GM19328 (cell line): ENCODE measurements at regions not wholly inside any gene's neighbourhood (a gene's known extent, or its start where the extent isn't known, plus 50 kb on each side); places are given as distances from the start of the nearest gene placed in this dataset.

Experiments
- ATAC-seq: cut with Tn5 transposase; IDR thresholded peaks from one replicate; pipeline ENCODE4 v1.9.1; 2021; ENCODE audit warnings: mild to moderate bottlenecking, moderate library complexity; ENCODE audit not compliant: unreplicated experiment

DNA sequence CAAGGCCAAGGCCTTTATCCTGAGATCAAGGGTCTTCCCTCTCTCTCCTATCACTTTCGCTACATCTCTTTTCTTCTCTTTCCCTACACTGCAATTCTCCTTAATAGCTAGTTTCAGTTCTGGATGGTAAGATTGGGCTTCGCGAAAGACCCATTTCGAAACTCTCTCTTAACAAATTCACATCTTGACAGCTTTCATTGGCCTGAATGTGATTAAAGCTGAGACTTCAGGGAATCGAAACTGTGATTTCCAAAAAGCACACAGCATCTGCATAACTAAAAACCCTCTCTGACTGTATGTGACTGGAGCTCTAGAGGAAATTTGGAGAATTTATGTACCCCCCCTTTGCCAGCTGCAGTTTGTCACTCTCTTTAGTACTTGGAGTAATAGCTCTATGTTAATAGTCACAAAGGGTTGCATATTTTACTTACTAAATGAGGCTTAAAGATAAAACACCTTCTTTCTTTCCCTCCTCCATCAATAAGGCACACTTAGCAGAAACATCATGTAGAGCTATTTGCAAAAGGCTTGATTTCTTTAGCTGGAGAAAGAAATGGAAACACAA is 105.3 kb upstream of the FAM20A start:
- ATAC-seq = no peak

DNA sequence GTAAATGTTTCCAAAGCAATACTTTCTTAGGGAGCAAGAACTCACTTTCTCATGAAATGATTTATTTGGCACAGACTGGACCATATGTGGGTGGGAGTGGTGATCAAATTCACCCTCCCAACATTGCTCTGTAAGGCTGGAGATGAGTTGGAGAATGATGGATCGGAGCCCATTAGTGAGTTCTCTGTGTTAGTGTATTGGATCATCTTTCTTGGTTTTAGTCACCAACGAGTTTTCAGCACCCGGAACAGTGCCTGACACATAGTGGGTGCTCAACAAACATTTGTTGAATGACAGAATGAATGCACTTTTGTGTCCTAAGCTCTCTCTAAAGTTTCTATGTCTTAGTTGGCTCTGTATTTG is 104.5 kb upstream of the FAM20A start:
- no peak for ATAC-seq

DNA sequence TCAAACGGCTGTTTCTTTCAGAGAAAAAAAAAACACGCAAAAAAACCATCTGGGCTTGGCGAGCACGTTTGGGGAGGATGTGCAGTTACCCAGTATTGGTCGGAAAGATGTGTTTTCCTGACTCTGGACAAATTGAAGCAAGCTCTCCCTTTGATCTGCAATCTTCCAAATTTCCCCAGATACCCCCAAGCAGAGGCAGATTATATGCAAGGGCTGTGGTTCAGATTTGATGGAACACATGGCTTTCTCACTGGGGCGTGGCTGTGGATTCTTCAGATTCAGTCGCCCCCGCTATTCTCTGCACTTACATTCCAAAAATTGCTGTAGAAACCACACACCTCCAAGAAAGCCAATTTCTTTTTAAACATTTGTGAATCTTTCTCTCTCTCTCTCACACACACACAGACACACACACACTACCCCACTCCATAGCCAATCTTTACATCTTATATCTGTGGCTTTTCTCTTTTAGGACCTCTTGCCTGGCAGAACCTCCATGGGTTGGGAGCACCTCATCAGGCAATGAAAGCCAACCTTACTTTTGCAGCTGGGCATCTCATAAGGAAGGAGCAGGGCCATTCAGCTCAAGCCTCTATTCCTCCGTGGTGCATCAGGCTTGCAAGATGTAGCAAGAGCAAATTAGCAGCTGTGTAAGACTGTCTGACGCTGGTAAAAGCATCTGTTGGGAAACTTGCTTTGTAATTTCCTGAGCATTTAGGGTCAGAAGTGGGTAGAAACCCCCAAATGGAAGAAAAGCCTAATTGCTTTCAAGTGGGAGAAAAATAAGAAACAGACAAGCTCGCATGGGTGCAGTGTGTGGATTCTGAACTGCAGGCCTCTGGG is 103.9 kb upstream of the FAM20A start:
- no peak for ATAC-seq

DNA sequence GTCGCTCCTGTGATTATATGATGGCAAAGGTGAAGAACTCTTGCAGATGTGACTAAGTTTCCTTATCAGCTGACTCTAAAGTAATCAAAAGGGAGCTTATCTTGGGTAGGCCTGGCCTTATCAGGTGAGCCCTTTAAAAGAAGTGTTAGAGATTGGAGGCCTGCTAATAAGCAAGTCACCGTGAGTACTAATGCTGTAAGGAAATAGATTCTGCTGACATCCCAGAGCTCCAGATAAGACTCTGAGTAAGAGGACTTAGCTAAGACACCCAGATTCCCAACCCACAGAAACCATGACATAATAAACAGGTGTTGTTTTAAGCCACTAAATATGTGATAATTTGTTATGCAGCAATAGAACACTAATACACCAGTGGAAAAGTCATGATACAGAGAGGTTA is 99.9 kb upstream of the FAM20A start:
- no peak for ATAC-seq

DNA sequence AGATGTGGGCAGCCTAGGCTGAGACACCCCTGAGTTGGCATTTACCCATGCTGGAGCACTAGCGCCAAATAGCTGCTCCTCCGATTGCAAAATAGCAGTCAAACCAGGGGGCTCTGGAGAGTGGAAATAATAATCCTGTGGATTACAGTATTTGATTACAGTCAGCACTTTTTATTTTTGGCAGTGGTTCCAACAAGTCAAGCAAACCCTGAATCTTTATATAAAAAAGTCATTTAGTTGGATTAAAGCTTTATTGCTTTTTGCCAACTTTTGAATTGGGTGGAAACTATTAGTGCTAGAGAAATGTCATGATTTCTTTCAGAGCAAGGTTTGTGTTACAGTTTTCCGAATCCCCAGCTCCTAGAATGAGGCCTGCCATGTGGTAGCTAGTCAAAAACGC is 99.3 kb upstream of the FAM20A start:
- ATAC-seq = no peak

DNA sequence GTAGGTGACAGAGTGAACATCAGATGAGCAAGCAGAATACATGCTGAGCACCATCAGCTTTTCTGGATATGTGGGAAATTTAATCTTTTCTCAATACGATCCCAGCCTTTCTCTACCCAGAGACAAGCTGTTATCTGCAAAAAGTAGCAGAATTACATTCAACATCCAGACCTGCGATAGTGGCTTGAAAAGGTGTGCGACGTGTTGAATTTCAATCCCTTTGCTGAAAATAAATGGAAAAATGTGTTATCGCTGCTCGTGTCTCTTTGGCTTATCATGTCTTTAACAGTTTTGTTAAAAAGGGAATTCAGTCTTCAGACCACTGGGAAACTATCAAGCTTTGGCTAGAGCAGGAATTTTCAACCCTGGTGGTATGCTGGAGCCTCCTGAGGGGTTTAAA is 98.8 kb upstream of the FAM20A start:
- ATAC-seq = no peak

DNA sequence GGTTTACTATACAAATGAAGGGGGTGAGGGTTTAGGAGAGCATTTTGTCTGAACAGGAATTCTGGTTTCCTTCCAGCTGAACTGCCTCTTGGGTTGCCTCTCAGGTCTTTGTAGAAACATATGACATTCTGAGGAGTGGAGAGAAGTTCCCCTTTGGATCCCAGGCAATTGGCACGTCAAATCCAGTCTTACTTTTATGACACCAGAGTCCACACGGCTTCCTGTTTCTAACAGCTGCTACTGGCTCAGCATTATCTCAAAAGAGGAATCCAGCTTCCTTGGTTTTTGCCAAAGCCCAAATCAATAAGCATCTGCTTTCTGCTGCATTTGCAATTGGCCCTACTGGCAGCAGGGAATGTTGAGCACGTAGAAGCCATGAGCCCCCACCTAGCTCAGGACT is 97.6 kb upstream of the FAM20A start:
- ATAC-seq = no peak

DNA sequence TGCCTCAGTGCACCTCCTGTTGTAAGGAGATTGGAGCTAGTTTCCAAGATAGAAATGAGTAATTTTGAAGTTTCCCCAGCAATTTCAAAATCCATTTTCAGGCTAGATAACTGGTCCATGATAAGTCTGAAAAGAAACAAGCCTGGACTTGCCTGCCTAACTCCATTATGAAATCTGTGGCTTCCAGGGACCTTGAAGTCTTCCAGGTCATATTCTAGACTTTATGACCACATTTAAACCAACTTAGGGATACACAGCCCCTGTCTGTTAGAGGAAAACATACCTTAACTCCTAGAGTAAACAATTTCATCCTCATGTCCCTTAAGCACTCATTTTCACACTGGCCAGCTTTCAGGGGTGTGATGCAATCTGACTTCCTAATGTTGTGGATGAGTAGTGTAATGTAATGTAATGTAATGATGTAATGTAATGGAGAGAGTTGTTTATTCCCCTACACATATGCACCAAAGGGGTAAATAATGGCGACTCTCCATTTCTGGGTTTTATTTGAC is 96.7 kb upstream of the FAM20A start:
- no peak for ATAC-seq

DNA sequence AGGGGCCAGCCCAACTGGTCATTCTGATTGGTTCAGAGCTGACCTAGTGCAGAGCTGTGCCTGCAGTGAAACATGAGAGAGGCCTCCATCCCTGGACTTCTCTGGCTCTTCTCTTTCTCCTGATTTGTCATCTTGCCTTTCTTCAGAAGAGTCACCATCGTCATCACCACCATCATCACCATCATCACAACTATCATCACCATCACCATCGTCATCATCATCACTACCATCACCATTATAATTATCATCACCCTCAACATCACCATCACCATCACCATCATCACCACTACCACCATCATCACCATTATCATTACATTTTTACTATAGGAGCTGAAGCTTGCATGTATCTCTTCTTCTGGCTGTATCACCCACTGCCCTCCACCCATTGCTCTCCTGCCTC is 94.5 kb upstream of the FAM20A start:
- no peak for ATAC-seq

DNA sequence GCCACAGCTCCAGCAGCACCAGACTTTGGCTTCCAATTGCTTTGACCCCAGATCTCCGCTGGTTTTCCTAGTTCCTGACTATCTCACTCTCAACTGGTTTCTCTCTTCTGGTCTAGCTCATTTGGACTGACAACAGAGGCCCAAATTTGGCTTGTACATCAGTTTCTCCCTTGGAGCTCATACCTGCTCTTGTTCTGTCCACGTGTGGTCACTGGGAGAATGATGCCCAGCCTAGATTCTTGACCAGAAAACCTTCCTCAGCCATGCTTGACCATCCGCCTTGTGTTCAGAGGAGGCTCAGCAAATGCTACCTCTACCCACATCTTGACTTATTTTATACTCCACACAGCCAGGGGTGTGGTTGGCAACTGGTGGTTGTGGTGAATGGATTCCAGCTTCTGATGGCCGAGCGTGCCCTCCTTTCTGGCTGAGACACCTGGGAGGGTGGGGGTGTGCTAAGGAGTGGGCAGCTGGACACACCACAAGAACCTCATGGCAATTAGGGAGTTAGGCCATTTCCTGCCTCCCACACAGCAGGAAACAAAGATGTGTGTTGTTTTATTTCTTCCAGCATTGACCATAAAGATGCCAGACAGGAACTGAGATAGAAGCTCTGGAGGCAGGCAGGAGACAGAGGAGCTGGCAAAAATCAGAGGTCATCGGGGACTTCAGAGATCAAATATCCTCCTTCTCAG is 93.8 kb upstream of the FAM20A start:
- ATAC-seq = no peak

DNA sequence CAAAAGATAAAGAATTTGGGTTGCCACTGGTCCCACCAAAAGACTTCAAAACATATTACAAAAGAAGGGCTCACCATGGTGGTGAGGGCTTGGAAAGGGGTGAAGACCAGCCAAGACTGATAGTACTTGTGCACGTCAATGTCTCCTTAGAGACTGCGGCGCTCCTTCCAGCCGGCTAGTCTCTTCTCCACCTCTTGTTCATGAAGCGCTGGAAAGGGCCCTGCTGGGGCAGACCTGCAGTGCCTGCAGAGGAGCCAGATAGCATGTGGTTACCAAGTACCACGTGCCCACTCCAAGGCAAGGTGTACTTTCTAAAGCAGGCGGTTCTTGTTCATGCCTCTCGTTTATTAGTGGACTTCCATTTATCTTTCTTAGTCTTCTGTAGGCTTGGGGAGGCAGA is 92.7 kb upstream of the FAM20A start:
- ATAC-seq = no peak

DNA sequence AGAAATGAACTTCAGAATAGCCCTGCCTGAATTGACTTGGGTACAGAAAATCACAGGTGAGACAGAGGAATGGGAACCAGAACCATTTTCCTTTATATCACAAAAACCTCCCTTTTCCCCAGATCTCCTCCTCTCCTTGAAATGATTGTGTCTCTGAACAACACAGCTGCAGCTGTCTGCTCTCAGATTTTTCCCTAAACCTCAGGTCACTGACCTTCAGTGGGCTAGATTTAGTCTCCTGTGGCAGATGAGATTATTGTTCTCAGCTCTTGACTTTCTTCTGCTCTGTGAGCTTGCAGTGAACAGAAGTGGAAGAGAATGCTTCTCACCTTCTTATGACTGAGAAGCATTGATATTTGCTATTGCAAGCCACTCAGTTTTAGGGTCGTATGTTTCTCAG is 92.3 kb upstream of the FAM20A start:
- ATAC-seq = no peak

DNA sequence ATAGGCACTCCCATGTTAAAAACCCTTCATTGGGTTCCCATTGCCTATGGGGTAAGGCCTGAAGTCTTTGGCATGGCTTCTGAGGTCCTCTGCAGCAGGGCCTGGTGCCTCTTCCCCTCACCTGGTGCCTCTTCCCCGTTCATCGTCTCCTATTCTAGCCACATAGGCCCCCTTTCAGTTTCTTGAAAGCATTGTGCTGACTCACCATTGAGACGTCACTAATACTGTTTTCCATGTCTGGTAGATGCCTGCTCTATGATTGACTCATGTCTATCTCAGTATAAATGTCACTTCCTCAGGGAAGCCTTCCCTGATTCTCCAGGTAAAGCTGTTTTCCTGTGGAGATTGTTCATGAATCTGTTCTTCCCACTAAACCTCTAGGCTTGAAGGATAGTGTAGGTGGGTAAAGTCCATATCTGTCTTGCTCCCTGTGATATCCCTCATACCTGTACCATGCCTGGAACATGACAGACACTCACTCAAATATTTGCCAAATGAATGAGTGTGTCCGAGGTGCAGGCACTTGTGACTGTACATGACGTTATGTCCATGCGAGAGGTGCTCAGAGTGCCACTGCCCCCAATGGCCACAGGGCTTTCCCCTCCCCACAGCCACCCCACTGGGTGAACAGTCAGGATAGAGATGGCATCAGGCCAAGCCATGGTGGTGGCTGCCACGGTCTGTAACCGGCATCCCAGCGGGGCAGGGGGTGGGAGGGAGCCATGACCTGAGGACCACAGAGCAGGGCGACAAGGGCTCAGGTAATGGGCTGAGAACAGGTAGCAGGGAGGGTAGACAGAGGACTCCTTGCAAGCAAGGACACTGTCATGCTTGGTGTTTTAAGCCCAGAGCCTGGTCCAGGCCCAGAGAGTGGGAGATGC is 85.2 kb upstream of the FAM20A start:
- no peak for ATAC-seq

DNA sequence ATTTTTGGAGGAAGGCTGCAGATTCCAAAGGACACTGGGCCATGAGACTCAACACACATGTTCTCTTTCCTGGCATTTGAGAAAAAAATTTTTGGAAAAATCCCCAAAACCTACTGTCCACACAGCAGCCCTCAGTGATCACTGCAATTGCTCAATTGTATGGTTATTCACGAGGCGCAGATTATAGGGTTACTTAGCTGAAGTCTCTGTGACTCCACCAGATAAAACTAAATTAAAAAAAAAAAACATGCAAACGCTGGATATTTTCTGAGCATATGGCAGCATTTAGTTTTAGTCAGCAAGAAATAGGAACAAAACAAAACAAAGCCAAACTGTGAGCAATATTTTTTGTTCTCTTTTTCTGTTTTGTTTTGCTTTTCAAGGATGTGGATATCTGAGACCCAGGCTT is 83.8 kb upstream of the FAM20A start:
- ATAC-seq = no peak

DNA sequence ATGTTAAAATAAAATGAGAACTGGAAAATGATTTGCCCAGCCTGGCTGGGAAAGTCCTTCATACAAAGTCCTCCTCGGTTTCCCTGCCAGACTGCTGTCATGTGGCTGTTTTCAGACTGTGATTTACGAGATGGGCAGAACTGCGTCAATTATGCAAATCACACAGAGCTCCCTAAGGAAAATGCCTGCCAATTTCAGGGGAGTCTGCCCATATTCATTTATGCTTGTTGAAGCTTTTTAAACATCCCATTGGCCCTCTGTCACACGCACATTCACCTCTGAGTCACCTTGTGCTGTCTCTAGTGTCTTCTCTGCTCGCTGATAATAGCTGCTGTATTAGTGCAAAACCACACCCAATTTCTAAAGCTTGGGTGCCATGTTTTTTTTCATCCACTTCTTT is 81.7 kb upstream of the FAM20A start:
- ATAC-seq = no peak

DNA sequence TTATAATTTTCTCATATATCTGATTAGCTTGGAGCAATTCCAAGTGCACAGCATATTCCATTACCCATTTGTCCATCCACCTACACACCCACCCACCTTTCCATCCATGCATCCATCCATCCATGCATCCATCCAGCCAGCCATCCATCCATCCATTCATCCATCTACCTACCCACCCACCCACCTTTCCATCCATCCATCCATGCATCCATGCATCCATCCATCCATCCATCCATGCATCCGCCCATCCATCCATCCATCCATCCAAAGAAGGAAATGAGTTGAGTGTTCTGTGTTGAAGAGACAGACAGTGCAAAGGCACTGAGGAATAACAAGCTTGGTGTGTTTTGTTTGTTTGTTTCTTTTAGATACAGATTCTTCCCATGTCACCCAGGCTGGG is 78.7 kb upstream of the FAM20A start:
- no peak for ATAC-seq

DNA sequence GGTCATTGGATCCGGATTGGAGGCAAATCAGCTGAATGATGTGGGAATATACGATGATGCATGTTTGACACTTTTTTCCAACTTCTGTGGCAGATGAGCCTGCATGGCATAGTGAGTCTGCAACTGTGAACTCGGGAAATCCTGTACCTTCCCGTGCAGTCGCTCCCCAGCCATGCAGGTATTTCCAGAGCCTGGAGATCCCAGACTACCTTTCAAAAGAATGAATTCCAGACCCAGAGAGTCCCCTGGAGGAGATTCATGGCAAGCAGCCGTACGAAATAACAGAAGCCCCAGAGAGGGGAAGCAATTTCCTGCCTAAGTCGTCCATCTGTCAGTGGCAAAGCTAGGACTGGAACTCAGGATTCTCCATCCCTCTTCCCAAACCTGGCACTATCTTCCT is 75.7 kb upstream of the FAM20A start:
- no peak for ATAC-seq

DNA sequence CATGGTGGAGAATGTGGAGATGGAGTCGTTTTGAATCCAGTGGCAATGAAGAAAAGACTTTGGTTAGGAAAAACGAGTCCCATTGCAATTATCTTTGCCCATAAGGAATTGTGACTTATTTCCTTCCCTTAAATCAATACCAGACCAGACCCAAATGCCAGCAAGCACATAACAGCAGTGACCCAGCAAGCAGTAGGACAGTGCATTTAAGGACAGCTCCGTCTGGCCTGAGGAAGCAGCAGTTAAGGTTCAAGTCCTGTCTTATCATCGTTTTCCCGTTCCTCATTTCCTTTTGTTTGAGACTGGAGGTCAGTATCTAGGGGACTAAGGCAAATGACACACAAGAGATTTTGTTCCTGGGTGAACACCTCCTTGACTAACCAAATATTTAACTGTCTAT is 74.6 kb upstream of the FAM20A start:
- ATAC-seq = no peak

DNA sequence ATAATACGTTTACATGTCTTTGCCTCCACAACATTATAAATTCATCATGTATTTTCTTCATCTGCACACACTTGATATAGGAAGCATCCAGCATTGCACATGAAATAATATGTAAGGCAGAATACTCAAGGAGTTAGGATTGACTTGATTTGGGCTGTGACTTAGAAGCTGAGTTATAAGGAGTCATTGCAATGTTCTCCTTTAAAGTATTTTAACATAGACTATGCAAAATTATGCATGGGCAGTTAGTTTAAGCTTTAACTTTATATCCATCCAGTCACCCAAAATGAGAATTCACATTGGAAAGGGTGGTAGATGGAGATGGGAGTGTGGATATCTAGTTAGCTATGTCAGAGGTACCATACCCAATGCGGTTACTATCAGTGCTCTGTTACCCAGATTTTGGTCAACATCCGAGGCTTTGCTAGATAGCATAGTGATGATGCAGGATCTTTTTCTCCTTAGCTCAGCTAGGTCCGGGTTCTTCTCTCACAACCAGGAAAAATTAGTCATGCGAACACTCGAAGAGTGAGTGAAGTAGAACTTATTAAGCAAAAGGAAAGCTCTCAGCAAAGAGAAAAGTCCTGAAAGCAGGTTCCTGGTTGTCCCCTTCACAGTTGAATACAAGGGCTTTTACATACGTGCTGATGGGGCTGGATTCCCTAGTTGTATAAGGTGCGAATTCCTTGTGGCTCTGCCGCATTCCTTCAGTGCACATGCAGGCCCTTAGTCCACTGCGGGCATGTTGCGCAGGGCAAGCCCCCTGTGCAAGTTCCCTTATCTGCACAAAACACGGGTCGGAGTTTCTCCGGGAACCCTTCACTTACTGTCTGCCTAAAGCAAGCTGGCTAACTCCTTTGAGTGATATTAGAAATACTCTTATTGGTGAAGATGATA is 73.1 kb upstream of the FAM20A start:
- ATAC-seq = no peak
